ENCODE measurements at regions not wholly inside any gene's neighbourhood (a gene's known extent, or its start where the extent isn't known, plus 50 kb on each side); places are given as distances from the start of the nearest gene placed in this dataset.
A peak's percentile ranks its signal among the peaks of the same experiment; 100 is the strongest.

DNA sequence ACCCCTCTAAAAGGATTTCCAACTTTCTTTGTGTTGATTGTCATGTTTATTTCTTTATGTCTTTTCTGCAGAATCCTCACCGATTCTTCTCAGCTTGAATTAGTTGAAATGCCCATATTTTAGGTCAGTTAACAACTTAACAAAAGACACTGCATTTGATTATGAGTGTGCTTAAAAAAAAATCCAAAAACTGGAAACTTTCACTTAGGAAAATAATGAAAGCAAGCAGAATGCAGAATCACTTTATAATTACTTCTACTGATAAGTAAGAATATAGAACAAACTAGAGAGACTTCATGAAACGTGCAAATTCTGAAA is 111.0 kb upstream of the PTPN13 start:
- no peak overlapping the region for H3K27ac ChIP-seq
- no peak for TF ChIP-seq CTCF (conservative IDR thresholded peaks at IDR 0.05)

DNA sequence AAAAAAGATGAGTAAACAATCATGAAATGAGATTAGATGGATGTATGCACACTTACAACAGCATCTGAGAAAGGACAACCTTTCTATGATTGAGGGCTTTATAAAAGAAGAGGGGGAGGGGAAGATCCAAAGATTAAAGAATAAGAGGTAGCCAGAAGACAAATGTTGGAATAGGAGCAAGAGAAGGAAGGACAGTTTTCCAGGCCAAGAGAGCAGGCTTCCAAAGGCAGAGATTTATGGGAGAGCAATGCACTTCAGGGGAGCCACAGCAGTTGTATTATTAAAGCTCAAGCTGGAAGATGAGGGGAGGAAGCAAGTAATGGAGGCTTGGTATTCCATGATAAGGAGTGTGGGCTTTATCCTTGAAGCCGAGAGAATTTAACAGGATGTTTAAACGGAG is 110.3 kb upstream of the PTPN13 start:
- H3K27ac ChIP-seq, result no peak overlapping the region
- no peak for TF ChIP-seq CTCF (conservative IDR thresholded peaks at IDR 0.05)

- no peak overlapping the region for H3K27ac ChIP-seq
- no peak for TF ChIP-seq CTCF (conservative IDR thresholded peaks at IDR 0.05)
These were observed 109.9 kb upstream of the PTPN13 start for GRCh38 chr4:86484241-86484640.

GRCh38 chr4:86487738-86488348 is 106.3 kb upstream of the PTPN13 start:
- no peak overlapping the region for H3K27ac ChIP-seq
- TF ChIP-seq CTCF (conservative IDR thresholded peaks at IDR 0.05), result no peak

DNA sequence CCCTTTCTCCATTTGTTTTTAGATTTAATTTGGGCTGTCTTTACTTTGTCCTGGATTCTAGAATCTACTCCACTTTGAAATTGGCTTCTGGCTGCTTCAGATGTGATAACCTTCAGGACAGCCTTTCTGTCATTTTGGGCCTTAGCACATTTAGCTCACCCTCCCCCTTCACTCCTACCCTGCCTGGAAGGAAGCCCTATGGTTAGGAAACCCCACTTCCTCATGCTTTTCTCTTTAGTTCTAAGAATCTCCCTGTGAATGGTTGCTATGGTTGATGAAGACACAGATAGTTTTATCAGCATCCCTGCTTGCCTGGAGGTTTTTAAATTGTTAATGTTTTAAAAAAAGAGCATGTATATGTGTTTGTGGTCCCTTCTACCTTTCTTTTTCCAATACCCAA is 100.7 kb upstream of the PTPN13 start:
- TF ChIP-seq CTCF (conservative IDR thresholded peaks at IDR 0.05), result no peak
- H3K27ac ChIP-seq, result peak overlapping the region; percentile 67

- peak; percentile 93 for TF ChIP-seq CTCF (conservative IDR thresholded peaks at IDR 0.05)
- peak overlapping the region; percentile 67 for H3K27ac ChIP-seq
These were observed 97.7 kb upstream of the PTPN13 start for GRCh38 chr4:86496094-86497080.

DNA sequence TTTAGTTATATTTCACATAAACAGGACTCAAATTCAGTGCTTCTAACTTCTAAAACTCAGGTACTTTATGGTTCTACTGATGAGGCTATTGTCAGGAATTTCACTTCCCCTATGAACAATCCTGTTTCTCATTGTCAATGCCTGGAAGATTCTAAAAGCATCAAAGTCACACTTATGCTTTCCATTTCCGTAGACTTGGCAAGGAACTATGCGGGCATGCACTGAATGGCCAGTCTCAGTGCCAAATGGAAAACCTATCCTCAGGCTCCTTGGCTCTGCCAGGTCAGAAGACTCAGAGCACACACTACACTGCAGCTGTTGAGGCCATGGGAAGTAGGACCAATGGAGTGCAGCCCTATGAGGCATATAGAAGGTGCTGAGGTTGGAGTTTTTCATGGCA is 97.0 kb upstream of the PTPN13 start:
- peak overlapping the region; percentile 67 for H3K27ac ChIP-seq
- TF ChIP-seq CTCF (conservative IDR thresholded peaks at IDR 0.05), result no peak
